ENCODE measurements at regions not wholly inside any gene's neighbourhood (a gene's known extent, or its start where the extent isn't known, plus 50 kb on each side); places are given as distances from the start of the nearest gene placed in this dataset.
"Not testable (repeated sequence)": the region's sequence is repeated elsewhere in the genome, so short reads cannot be mapped to it uniquely, and the experiment has no call there.

DNA sequence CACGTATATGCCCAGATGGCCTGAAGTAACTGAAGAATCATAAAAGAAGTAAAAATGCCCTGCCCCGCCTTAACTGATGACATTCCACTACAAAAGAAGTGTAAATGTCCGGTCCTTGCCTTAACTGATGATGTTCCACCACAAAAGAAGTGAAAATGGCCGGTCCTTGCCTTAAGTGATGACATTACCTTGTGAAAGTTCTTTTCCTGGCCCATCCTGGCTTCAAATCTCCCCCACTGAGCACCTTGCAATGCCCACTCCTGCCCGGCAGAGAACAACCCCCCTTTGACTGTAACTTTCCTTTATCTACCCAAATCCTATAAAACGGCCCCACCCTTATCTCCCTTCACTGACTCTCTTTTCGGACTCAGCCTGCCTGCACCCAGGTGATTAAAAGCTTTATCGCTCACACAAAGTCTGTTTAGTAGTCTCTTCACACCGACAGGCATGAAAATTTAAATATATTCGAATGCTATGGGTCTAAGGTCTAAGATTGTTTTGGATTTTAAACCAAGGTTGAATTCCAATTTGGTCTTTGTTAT is 329.3 kb upstream of the POT1 start:
- DNase-seq (ENCODE audit: low read depth, low spot score): not testable (repeated sequence)

GRCh38 chr7:125257617-125258016 is 328.0 kb upstream of the POT1 start:
- DNase-seq (ENCODE audit: low read depth, low spot score): no peak

DNA sequence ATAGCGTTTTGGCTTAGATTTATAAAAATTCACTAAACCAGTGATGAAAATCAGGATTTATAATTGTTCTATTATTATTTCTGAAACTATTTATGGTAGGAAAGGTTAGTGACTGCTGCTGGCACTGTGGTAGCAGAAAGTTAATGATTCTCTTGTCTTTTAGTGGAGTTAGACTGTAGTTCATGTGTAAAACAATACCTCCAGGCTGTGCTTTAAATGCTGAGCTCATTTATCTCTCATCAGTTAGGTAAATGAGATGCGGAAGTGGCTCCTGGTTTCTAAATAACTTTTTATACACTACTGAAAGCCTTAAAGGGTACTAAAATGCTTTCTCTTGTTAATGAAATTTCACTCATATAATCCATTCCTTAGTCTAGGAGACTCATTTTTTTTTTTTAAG is 326.8 kb upstream of the POT1 start:
- no peak for DNase-seq (ENCODE audit: low read depth, low spot score)

DNA sequence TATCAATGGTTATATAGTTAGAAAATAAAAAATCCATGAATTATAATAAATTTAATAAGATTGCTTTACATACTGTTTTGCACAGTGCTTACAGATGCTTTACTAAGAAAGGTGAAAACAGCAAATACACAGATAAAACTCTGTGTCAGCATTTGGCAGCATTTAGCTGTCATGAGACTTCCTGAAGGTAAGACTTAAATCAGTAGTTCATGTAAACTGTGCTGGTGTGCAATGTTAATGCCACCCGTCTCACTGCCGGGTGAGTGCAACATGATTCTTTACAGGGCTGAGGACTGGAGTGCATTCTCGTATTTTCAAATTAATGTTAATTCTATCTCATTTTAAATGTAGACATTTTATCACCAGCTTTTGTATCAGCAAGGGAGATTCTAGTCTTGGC is 326.2 kb upstream of the POT1 start:
- no peak for DNase-seq (ENCODE audit: low read depth, low spot score)

- no peak for DNase-seq (ENCODE audit: low read depth, low spot score)
Observed at GRCh38 chr7:125254566-125254965, 324.9 kb upstream of the POT1 start.

- no peak for DNase-seq (ENCODE audit: low read depth, low spot score)
Observed at GRCh38 chr7:125253452-125254190, 324.0 kb upstream of the POT1 start.

GRCh38 chr7:125247514-125248098 is 318.0 kb upstream of the POT1 start:
- DNase-seq (ENCODE audit: low read depth, low spot score): no peak

DNA sequence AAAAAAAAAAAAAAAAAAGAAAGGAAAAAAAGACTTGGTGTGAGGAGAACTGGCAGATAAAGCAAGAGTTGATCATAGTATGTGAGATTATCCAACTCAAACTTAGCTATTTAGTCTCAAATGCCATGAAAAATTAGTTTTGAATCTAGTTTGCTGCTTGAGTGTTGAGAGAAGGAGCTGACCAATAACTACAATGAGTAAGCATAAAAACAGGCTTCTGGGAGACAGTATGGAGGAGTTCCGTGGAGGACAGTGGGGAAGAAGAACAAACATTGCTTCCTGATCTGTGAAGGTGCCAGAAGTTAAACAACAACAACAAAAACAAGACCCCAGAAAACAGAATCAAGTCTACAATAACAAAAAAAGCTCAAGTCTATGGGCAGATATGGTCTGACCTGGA is 317.1 kb upstream of the POT1 start:
- DNase-seq (ENCODE audit: low read depth, low spot score): no peak

DNA sequence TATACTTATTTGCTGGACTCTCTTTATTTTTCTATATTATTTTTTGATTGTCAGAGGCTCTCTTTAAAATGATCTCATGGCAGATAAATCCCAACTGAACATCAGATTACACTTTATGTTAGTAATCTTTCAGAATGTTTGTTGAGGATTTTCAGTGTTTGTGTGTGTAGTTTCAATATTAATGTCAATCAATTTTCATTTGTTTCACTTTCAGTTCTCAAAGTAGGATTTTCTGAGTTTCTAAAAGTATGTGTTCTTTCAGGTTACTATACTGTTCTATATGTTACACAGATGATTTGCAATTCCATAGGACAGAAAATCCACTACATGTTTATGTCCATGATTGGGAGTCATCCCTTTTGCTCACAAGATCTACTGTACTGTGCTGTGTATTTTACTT is 311.9 kb upstream of the POT1 start:
- DNase-seq (ENCODE audit: low read depth, low spot score): no peak

DNA sequence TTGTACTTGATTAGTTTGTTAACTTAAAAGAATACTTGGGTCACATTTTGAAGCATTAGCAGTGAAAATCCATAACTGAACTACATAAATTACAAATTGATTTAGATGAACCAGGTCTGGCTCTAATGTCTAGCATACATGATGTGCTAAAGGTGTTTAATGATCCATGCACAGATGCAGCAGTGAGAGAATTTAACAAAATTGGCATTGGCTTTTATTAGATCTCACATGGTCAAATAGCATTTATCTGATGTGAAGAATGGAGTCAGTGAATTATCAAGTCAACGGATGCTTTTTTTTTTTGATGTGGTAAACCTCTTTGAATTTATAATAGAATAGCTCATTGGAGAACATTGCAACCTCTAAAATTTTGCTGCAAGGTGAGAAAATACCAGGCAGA is 293.0 kb upstream of the POT1 start:
- DNase-seq (ENCODE audit: low read depth, low spot score): no peak

GRCh38 chr7:125218076-125218475 is 288.5 kb upstream of the POT1 start:
- no peak for DNase-seq (ENCODE audit: low read depth, low spot score)

- no peak for DNase-seq (ENCODE audit: low read depth, low spot score)
Observed at GRCh38 chr7:125201002-125201401, 271.4 kb upstream of the POT1 start.

- DNase-seq (ENCODE audit: low read depth, low spot score): no peak
Observed at GRCh38 chr7:125197731-125198393, 268.2 kb upstream of the POT1 start.

- no peak for DNase-seq (ENCODE audit: low read depth, low spot score)
Observed at GRCh38 chr7:125195156-125195555, 265.5 kb upstream of the POT1 start.

- DNase-seq (ENCODE audit: low read depth, low spot score): no peak
Observed at GRCh38 chr7:125193263-125193662, 263.6 kb upstream of the POT1 start.

GRCh38 chr7:125184801-125185200 is 255.2 kb upstream of the POT1 start:
- DNase-seq (ENCODE audit: low read depth, low spot score): no peak

DNA sequence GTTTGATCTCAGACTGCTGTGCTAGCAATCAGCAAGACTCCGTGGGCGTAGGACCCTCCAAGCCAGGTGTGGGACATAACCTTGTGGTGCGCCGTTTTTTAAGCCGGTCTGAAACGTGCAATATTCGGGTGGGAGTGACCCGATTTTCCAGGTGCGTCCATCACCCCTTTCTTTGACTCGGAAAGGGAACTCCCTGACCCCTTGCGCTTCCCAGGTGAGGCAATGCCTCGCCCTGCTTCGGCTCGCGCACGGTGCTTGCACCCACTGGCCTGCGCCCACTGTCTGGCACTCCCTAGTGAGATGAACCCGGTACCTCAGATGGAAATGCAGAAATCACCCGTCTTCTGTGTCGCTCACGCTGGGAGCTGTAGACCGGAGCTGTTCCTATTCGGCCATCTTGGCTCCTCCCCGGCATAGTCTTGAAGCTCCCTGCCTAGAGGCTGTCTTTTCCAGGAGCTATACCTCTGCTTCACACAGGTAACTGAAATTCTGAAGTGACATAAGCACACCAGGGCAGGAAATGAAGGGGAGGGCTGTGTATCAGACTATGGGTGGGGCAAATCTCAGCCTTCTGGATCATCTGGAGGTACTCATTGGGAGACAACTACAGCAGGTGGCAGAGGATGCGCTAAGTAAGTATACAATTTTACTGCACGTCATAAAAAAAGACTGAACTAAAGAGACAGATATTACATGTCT is 252.1 kb upstream of the POT1 start:
- not testable (repeated sequence) for DNase-seq (ENCODE audit: low read depth, low spot score)

DNA sequence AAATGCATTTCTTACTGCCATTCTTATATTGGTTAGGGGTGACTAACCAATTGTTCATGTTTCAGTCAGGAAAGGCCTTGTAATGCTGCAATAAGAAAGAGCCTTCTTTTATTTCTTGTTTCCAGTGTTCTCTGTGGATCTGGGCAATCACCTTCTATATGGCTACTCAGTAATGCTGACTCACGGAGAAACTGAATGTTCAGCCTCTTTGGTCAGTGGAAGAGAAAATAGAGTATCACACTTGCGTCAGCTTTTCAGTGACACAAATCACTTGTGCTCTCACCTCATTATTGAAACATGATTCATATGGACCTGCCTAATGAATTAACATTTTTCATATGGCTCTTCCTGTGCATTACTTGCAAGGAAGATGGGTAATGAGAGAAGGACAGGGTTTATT is 243.9 kb upstream of the POT1 start:
- DNase-seq (ENCODE audit: low read depth, low spot score): no peak

DNA sequence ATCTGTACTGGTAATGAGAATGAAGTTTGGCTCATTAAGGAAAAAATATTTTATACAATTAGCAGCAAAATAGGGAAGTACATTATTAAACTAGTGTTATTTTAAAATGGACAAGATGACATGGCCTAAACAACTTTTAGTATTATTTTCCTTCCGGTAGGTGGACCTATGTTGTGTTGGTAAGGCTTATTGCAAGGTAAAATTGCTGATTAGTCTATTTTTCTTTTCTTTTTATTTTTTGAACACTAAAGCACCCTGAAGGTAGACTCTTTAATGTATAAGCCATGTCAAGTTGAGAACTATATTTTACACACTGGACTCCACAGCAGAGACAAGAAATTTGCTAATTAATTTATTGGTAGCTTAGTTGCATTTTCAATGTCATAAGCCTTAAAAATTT is 239.5 kb upstream of the POT1 start:
- no peak for DNase-seq (ENCODE audit: low read depth, low spot score)

DNA sequence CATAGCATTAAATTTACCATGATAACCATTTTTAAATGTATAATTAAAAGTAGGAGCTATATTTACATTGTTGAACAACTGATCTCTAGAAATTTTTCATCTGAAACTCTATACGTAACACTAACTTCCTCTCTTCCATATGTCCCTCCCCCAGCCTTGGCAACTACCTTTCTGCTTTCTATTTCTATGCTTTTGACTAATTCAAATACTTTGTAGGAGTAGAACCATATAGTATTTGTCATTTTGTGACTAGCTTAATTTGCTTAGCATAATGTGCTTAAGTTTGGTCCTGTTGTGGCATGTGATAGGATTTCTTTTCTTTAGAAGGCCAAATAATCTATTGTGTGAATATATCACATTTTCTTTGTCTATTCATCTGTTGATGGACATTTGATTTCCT is 225.3 kb upstream of the POT1 start:
- no peak for DNase-seq (ENCODE audit: low read depth, low spot score)

GRCh38 chr7:125149151-125149550 is 219.5 kb upstream of the POT1 start:
- DNase-seq (ENCODE audit: low read depth, low spot score): no peak

DNA sequence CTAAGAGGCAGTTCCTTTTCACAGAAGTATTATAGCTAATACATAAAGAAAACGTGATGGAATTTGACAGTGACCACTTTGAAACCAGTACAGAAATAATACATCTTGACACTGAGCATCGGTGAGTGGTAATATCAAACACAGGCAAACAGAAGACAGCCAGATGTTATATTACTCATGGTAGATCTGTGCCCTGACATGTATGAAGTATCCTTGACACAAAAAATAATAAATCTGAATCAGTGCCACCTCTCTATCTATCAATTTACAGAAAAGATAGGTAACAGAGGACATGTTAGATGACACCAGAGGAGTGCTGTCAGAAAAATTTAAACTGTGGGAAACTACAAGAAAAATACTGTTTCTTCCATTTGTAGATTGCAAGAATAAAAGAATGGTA is 217.4 kb upstream of the POT1 start:
- DNase-seq (ENCODE audit: low read depth, low spot score): no peak

Measured in pulmonary artery endothelial cell (primary cell).